Dendritic cell treated with granulocyte-macrophage colony-stimulating factor and Interleukin-4, amounts not matched to agents 40 ng/mL and 50 ng/mL, for 4 days (primary cell): ENCODE measurements at regions not wholly inside any gene's neighbourhood (a gene's known extent, or its start where the extent isn't known, plus 50 kb on each side); places are given as distances from the start of the nearest gene placed in this dataset.
"Not testable (repeated sequence)": the region's sequence is repeated elsewhere in the genome, so short reads cannot be mapped to it uniquely, and the experiment has no call there.

Source experiments
- H3K27ac Mint-ChIP-seq: one replicate; pipeline ENCODE4 v1.8.0; 2022; ENCODE audit warnings: mild to moderate bottlenecking, mixed read lengths
- H3K27me3 Mint-ChIP-seq: one replicate; pipeline ENCODE4 v1.8.0; 2022; ENCODE audit warnings: mild to moderate bottlenecking, mixed read lengths
- H3K36me3 Mint-ChIP-seq: one replicate; pipeline ENCODE4 v1.8.0; 2022; ENCODE audit warnings: low read depth, mixed read lengths
- H3K4me1 Mint-ChIP-seq: one replicate; pipeline ENCODE4 v1.8.0; 2022; ENCODE audit warnings: low read depth, mixed read lengths
- H3K4me3 Mint-ChIP-seq: one replicate; pipeline ENCODE4 v1.8.0; 2022; ENCODE audit warnings: mild to moderate bottlenecking, moderate library complexity, mixed read lengths
- H3K9me3 Mint-ChIP-seq: one replicate; pipeline ENCODE4 v1.8.0; 2022; ENCODE audit warnings: mixed read lengths
- intact Hi-C: fragments of 100-400 bp; cut with micrococcal nuclease; formaldehyde crosslinking; loops from one replicate; pipeline ENCODE4 v1.15.0; 2022

DNA sequence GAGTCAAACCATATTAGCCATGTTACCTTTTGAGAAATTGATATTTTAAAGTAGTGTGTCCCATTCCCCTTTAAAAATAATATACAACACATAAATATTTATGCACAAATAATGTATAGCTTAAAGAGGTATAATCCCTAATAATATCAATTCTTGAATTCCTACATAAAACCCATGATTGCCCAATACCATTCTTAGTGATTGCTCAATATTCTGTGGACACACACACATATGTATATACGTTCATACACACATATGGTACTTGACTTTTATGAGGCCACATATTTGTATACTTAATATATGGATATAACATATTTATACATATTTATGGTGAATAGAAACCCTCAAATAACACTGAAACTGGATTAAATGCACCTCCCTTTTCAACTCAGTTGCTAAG lies 367.4 kb downstream of the ZBBX start:
- Mint-ChIP-seq H3K4me1 (no peaks in the 10 kb centered on the region), H3K27me3 (no peaks in the 10 kb centered on the region), H3K27ac (no peak overlapping the region), H3K4me3 (no peak overlapping the region), H3K9me3 (peaks cover 25% of the 10 kb centered on the region), H3K36me3 (no peaks in the 10 kb centered on the region)
- intact Hi-C loops, result no loop called here

- Mint-ChIP-seq H3K4me1 (no peaks in the 10 kb centered on the region), H3K27me3 (no peaks in the 10 kb centered on the region), H3K27ac (no peak overlapping the region), H3K4me3 (no peak overlapping the region), H3K9me3 (peaks cover 35% of the 10 kb centered on the region), H3K36me3 (no peaks in the 10 kb centered on the region)
- intact Hi-C loops, result no loop called here
Observed at GRCh38 chr3:167008791-167009190, 371.3 kb downstream of the ZBBX start.

GRCh38 chr3:167001374-167001773 lies 378.7 kb downstream of the ZBBX start:
- intact Hi-C loops, result no loop called here
- H3K4me1 Mint-ChIP-seq, result no peaks in the 10 kb centered on the region

DNA sequence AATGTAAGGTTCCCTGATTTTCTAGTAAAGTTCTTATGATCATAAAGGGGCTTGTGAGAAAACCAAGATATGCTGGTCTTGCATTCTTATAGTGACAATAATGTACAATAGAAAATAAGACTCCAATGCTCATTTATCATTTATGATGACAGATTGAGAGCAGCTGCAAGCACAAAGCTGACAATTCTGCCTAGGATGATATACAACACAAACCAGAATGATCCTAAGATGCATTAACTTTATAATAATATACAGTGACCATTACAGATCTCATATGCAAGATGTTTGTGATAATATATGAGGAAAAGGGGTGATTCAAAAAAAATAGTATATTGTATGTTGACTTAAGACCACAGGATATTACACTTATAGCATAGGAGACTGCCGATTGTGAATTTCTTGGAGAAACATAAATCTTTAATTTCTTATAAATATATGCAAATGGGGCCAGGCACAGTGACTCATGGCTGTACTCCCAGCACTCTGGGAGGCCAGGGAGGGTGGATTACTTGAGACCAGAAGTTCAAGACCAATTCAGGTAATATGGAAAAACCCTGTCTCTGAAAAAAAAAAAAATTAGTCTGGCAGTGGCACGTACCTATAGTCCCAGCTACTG lies 387.0 kb downstream of the ZBBX start:
- Mint-ChIP-seq H3K27me3 (no peaks in the 10 kb centered on the region), H3K9me3 (peaks cover 22% of the 10 kb centered on the region), H3K27ac (no peak overlapping the region), H3K36me3 (no peaks in the 10 kb centered on the region), H3K4me1 (no peaks in the 10 kb centered on the region), H3K4me3 (no peak overlapping the region)
- intact Hi-C loops, result no loop called here

More at GRCh38 chr3:167001374-167001773, 378.7 kb downstream of the ZBBX start:
- no peaks in the 10 kb centered on the region for H3K27me3 Mint-ChIP-seq
- H3K36me3 Mint-ChIP-seq, result no peaks in the 10 kb centered on the region
- no peak overlapping the region for H3K27ac Mint-ChIP-seq
- H3K4me3 Mint-ChIP-seq, result no peak overlapping the region
- H3K9me3 Mint-ChIP-seq, result peaks cover 50% of the 10 kb centered on the region

GRCh38 chr3:166986000-166986399 lies 394.1 kb downstream of the ZBBX start:
- intact Hi-C loops, result no loop called here
- no peaks in the 10 kb centered on the region for H3K27me3 Mint-ChIP-seq
- H3K4me1 Mint-ChIP-seq, result no peaks in the 10 kb centered on the region
- no peaks in the 10 kb centered on the region for H3K9me3 Mint-ChIP-seq
- no peak overlapping the region for H3K27ac Mint-ChIP-seq
- H3K4me3 Mint-ChIP-seq, result no peak overlapping the region
- no peaks in the 10 kb centered on the region for H3K36me3 Mint-ChIP-seq

GRCh38 chr3:166975796-166976195 lies 404.3 kb downstream of the ZBBX start:
- H3K36me3 Mint-ChIP-seq, H3K4me1 Mint-ChIP-seq, H3K27ac Mint-ChIP-seq, H3K4me3 Mint-ChIP-seq, intact Hi-C loops, H3K27me3 Mint-ChIP-seq: not testable (repeated sequence)
- peaks cover 29% of the 10 kb centered on the region for H3K9me3 Mint-ChIP-seq

GRCh38 chr3:166967714-166968113 lies 412.4 kb downstream of the ZBBX start:
- H3K4me3 Mint-ChIP-seq, H3K27ac Mint-ChIP-seq, intact Hi-C loops: not testable (repeated sequence)

GRCh38 chr3:166962911-166963310 lies 417.2 kb downstream of the ZBBX start:
- Mint-ChIP-seq H3K4me1 (no peaks in the 10 kb centered on the region), H3K9me3 (peaks cover 21% of the 10 kb centered on the region), H3K27me3 (no peaks in the 10 kb centered on the region), H3K4me3 (no peak overlapping the region), H3K36me3 (no peaks in the 10 kb centered on the region), H3K27ac (no peak overlapping the region)
- intact Hi-C loops, result no loop called here

More at GRCh38 chr3:166967714-166968113, 412.4 kb downstream of the ZBBX start:
- H3K27me3 Mint-ChIP-seq, H3K36me3 Mint-ChIP-seq, H3K4me1 Mint-ChIP-seq: not testable (repeated sequence)
- peaks cover 45% of the 10 kb centered on the region for H3K9me3 Mint-ChIP-seq

GRCh38 chr3:166957121-166957520 lies 423.0 kb downstream of the ZBBX start:
- no peak overlapping the region for H3K4me3 Mint-ChIP-seq
- H3K27me3 Mint-ChIP-seq, result no peaks in the 10 kb centered on the region
- H3K4me1 Mint-ChIP-seq, result no peaks in the 10 kb centered on the region
- H3K9me3 Mint-ChIP-seq, result peaks cover 50% of the 10 kb centered on the region
- H3K36me3 Mint-ChIP-seq, result no peaks in the 10 kb centered on the region
- no peak overlapping the region for H3K27ac Mint-ChIP-seq
- intact Hi-C loops, result no loop called here

GRCh38 chr3:166955201-166955939 lies 424.7 kb downstream of the ZBBX start:
- H3K36me3 Mint-ChIP-seq, result no peaks in the 10 kb centered on the region
- H3K9me3 Mint-ChIP-seq, result peaks cover 66% of the 10 kb centered on the region
- no peak overlapping the region for H3K4me3 Mint-ChIP-seq
- no peaks in the 10 kb centered on the region for H3K27me3 Mint-ChIP-seq
- H3K27ac Mint-ChIP-seq, result no peak overlapping the region
- intact Hi-C loops, result no loop called here
- H3K4me1 Mint-ChIP-seq, result no peaks in the 10 kb centered on the region

DNA sequence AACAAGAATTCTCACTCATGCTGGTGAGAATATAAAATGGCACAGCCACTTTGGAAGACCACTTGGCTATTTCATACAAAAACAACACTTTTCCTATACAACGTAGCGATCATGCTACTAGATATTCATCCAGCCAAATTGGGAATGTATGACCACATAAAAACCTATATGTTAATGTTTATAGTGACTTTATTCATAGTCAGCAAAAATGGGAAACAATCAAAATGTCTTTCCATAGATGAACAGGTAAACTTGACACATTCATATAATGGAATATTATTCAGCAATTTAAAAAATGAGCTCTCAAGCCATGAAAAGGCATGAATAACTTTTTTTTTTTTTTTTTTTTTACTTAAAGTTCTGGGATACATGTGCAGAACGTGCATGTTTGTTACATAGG lies 445.2 kb downstream of the ZBBX start:
- H3K36me3 Mint-ChIP-seq, result no peaks in the 10 kb centered on the region
- no peak overlapping the region for H3K4me3 Mint-ChIP-seq
- H3K27me3 Mint-ChIP-seq, result no peaks in the 10 kb centered on the region
- H3K9me3 Mint-ChIP-seq, result peaks cover 32% of the 10 kb centered on the region
- no peak overlapping the region for H3K27ac Mint-ChIP-seq
- H3K4me1 Mint-ChIP-seq, result no peaks in the 10 kb centered on the region
- intact Hi-C loops, result no loop called here

DNA sequence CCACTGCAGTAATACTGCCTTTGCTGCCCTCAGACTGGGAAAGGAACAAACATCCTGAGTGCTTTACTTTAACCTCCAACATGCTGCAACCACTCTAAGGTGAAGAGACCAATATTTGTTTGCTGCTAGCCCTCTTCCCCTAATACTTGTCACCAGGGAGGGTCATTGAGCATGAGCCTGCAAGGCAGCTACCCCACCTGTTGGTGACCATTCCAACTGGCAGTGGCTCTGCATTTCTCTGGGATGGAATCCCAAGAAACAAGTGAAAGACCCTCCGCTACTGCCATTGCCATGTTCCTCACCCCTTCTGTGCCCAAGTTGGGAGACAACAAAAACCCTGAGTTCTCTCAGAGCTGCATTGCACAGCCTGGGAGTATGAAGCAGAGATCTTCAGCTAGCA lies 462.7 kb downstream of the ZBBX start:
- Mint-ChIP-seq H3K9me3 (peaks cover 82% of the 10 kb centered on the region), H3K27ac (no peak overlapping the region), H3K4me3 (no peak overlapping the region)

DNA sequence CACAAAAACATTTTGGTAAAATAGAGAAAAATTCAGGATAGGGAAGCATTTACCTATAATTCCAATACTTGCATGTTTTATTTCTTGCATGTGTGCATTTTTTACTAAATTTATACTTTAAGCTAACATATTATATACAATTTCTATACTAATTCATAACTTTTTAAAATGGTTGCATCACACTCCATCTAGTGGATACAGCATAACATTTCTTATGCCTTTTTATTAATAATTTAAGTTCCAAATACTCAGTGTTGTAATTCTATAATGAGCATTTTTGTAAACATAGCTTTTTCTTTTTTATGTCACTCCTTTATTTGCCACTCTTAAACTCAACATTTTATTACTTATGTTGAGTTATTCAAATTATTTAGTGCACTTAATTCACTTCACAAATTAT lies 477.7 kb downstream of the ZBBX start:
- H3K27me3 Mint-ChIP-seq, result no peaks in the 10 kb centered on the region
- H3K27ac Mint-ChIP-seq, result no peak overlapping the region
- H3K36me3 Mint-ChIP-seq, result no peaks in the 10 kb centered on the region
- H3K9me3 Mint-ChIP-seq, result peaks cover 17% of the 10 kb centered on the region
- intact Hi-C loops, result no loop called here
- H3K4me3 Mint-ChIP-seq, result no peak overlapping the region
- H3K4me1 Mint-ChIP-seq, result no peaks in the 10 kb centered on the region

More for the DNA sequence above, 462.7 kb downstream of the ZBBX start:
- intact Hi-C loops, result no loop called here
- no peaks in the 10 kb centered on the region for H3K36me3 Mint-ChIP-seq
- H3K4me1 Mint-ChIP-seq, result no peaks in the 10 kb centered on the region
- no peaks in the 10 kb centered on the region for H3K27me3 Mint-ChIP-seq

DNA sequence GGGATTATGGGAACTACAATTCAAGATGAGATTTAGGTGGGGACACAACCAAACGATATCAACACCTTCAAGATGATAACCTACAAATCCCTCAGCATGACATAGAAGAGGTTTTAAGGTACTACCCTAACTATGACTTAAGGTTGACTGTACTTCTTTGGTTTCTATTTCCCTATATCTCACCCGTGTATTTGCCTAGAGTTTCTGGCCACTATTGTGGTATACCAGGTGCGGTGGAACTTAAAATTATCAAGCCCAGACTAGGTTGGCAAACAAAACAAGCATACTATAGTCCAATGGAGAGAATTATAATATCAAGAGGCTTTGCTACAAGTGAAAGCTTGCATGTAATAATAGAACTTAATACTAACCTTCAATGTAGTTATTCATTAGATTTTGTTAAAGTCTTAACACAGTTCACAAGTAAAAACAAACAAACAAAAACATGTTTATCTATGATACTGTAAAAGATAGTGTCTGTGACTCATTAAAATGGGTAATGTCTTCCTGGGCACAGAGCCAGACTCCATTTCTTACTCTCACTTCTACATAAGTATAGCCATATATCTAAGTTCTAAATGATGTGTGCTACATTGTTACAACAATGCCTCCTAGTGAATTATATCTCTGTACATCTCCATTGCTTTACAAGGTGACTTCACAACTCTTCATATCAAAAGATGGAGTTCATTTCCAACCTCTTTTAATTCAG lies 479.1 kb downstream of the ZBBX start:
- Mint-ChIP-seq H3K9me3 (peaks cover 4% of the 10 kb centered on the region), H3K27ac (no peak overlapping the region), H3K27me3 (no peaks in the 10 kb centered on the region), H3K36me3 (no peaks in the 10 kb centered on the region), H3K4me3 (no peak overlapping the region), H3K4me1 (no peaks in the 10 kb centered on the region)
- intact Hi-C loops, result no loop called here
